ENCODE measurements at regions not wholly inside any gene's neighbourhood (a gene's known extent, or its start where the extent isn't known, plus 50 kb on each side); places are given as distances from the start of the nearest gene placed in this dataset.

- TF ChIP-seq CTCF (conservative IDR thresholded peaks at IDR 0.05; ENCODE audit: low read depth in 2 of 2) (no peak), EZH2 (IDR thresholded peaks at IDR 0.05; ENCODE audit: low read depth, unreplicated experiment) (no peak), JUNB (IDR thresholded peaks at IDR 0.05; ENCODE audit: unreplicated experiment) (no peak), POLR2AphosphoS5 (IDR thresholded peaks at IDR 0.05; ENCODE audit: low read depth) (no peak), STAT1 (IDR thresholded peaks at IDR 0.05; ENCODE audit: unreplicated experiment) (no peak), ZNF331 (CRISPR knock-in tag; IDR thresholded peaks at IDR 0.05; ENCODE audit: low read depth) (no peak), REST (IDR thresholded peaks at IDR 0.05; ENCODE audit: unreplicated experiment) (no peak), ETS1 (IDR thresholded peaks at IDR 0.05) (no peak), CREB1 (CRISPR knock-in tag; IDR thresholded peaks at IDR 0.05; ENCODE audit: low read depth) (no peak)
Measured at GRCh38 chr2:133736674-133737073, 168.4 kb upstream of the NCKAP5 start.

Measured in GM23338 (cell line).